ENCODE measurements at regions not wholly inside any gene's neighbourhood (a gene's known extent, or its start where the extent isn't known, plus 50 kb on each side); places are given as distances from the start of the nearest gene placed in this dataset.
"Not testable (repeated sequence)": the region's sequence is repeated elsewhere in the genome, so short reads cannot be mapped to it uniquely, and the experiment has no call there.

DNA sequence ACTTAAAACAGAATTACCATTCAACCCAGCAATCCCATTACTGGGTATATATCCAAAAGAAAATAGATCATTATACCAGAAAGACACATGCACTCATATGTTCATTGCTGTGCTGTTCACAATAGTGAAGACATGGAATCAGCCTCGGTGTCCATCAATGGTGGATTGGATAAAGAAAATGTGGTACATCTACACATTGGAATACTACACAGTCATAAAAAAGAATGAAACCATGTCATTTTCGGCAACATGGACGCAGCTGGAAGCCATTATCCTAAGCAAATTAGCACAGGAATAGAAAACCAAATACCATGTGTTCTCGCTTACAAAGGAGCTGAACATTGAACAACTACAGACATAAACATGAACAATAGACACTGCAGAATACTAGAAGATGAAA lies 244.8 kb upstream of the PROX1 start:
- no peak for DNase-seq

DNA sequence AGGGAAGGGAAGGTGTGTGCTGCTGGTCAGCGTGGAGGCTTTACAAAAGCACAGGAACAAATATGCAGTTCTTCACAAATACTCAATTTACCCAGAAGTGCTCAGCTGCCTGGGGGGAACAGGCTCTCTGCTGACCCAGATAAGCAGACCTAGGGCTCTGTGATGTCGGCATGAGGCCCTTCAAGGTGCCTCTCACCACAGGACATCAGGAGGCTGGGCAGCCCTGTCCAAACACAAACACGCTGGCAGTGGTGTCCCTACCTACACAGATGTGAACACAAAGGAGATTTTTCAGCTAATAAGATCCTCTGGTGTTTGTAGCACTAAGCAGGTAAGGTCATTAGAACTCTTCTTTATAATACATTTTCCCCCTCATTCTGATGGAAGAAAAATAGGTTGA lies 243.0 kb upstream of the PROX1 start:
- DNase-seq = no peak

DNA sequence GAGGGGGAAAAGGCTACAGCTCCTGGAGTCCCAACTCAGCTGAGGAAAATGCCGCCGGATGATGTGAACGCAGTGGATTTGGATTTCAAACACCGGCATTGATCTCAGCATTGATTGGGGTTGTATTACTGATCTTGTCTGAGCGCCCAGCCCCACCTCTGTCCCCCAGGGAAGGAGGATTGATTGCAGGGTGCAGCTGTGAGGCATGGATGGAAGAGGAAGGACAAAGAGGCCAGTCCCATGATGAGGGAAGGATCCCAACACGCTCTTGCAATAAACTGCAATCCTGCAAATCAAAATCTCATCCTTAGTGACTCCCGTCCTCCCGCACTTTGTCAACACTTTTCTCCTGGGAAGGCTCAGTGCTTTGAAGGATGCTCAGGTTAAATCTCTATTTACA lies 242.3 kb upstream of the PROX1 start:
- DNase-seq = no peak

- no peak for DNase-seq
Observed at GRCh38 chr1:213749558-213749957, 238.2 kb upstream of the PROX1 start.

GRCh38 chr1:213750231-213751063 lies 237.3 kb upstream of the PROX1 start:
- DNase-seq = no peak

- no peak for DNase-seq
Observed at GRCh38 chr1:213751064-213751397, 236.7 kb upstream of the PROX1 start.

DNA sequence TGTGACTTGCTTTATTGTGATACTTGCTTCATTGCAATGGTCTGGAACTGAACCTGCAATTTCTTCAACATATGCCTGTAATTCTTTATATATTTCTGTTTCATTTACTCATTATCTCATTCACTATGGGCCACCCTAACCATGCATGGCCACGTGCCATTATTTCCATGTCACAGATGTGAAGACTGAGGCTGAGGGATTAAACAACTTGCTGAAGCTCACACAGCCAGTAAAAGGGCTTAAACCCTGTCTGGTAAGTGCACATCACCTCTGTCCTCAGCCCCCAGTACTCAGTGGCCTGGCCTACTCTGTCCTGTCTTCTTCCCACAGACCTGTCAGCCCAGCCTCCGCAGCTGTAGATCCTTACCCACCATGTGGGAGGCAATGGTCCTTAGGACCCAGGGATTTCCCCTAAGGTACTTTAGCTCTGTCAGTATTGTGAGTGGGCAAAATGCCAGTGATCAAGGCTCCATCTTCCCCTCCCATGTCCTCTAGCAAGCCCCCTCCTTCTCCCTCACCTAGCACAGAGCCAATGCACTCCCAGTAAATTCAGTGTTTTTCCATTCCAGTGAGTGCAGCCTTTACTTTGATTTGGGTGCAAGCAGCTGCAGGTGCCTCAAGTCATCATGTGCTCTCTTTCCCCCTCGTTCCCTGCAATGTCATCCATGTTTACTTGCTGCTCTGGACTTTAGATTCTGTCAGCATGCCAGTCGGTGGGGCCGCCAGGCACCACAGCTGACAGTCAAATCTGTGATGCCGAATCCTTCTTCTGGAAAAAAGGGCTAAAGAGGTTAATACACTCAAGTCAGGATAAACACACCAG lies 228.2 kb upstream of the PROX1 start:
- no peak for DNase-seq

- DNase-seq = peak; percentile 37
Observed at GRCh38 chr1:213761845-213762407, 225.8 kb upstream of the PROX1 start.

- DNase-seq = no peak
Observed at GRCh38 chr1:213767683-213768082, 220.1 kb upstream of the PROX1 start.

DNA sequence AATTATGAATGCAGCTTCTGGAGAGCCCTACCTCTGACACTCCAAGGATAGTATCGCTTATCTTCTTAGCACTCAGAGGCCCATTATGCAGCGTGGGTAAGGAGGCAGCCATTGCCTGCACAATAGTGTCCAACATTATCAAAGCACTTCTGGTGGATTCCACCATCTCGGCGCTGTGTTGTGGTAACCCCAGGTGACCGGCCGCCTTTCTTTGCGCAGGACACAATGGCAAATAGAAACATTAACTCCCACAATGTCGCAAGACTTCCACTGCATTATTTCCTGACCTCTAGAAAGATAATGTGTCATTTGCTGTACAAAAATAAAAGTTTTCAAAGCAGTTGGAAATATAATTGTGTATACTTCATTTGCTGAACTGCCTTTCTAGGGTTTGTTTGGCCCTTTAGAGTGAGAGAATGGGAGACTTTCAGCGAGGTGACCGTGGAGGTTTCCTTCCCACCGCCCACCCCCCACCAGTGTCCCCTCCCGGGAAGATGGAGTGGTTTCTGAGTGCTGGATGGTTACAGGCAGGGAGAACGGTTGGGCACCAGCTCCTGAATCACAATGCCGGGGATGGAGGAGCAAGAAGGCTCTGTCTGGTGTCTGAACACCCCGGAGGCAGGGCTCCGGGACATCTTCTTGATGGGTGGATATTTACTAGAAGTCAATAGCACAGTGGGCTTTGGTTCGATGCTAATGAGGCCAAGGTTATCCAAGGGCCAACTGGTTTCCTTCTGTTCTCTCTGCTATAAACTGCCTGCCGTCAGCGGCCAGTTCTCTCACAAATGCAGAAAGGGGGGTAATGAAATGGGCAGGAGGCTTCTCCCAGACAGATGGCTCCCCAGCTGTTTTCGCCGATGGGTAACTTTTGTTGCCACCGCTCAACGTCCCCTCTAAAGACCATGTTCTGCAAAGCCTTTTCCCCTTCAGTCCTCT lies 215.4 kb upstream of the PROX1 start:
- DNase-seq = no peak

DNA sequence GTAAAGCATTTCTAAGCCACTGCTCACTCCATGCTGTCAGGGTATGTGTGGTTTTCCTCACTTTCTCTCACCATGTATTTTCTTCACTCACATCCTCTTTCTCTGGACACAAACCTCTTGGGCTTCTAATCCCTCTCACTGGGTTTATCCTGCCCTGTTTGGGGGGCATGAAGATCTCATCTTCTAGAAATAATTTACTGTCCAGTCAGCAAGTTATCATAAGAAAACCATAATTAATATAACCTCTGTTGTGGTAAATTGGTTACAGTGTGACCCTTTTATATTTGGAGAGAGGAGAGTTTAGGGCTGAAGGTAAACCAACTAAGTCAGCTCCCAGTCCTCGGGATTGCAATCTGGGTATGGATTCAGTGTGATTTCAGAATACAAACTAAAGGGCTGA lies 213.8 kb upstream of the PROX1 start:
- no peak for DNase-seq

GRCh38 chr1:213776969-213777368 lies 210.8 kb upstream of the PROX1 start:
- DNase-seq = no peak

DNA sequence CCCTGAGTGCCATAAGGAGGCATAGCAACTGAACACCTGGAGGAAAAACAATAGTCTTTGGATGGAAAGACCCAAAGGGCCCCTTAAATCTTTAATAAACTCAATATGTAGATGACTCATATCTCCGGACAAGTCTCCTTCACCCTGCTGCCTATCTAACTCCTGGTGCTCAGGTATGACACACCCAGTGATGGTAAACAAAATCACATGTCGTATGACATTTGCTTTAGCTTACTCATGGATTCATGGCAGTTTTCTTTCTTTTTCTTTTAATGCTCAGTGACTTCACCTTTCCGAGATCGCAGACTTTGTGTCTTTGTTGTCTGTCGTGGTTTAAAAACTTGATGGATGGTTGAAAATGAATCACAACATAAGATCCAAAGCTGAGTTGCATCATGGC lies 208.5 kb upstream of the PROX1 start:
- DNase-seq = no peak

DNA sequence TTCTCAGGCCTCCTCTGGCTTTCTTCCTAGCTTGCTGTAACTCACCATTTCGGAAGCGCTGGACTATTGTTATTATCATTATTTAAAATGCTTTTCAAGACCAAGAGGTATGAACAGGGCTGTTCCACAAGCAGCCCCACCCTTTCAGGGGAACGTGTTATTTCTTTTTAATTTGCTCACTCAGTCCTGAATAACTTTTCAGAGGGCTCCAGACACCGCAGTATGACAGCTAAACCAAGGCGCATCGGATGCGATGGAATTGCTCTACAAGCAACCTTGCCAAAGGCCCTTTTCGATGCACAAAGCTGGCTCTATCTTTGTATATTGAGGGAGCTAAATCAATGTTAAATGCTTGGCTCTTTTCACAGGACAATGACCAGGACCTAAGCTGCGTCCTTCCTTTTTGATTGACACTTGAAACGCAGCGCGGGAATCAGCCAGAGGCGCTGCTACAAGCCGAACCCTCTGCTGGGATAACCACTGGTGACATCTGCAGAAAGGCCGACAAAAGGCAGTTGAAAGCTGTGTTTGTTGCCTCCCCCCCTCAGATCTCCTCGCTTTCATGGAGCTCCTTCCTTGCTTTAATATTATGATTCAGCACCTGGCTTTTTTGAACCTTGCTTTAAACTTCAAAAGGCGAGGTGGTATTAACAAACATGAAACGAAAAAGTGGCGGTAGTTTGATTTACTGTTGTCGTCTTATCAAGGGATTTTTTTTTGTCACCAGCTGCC lies 204.7 kb upstream of the PROX1 start:
- peak; percentile 15 for DNase-seq

- no peak for DNase-seq
Observed at GRCh38 chr1:213783893-213784292, 203.9 kb upstream of the PROX1 start.

GRCh38 chr1:213786683-213787082 lies 201.1 kb upstream of the PROX1 start:
- DNase-seq = no peak

- DNase-seq = no peak
Observed at GRCh38 chr1:213790565-213790964, 197.2 kb upstream of the PROX1 start.

- DNase-seq = no peak
Observed at GRCh38 chr1:213793482-213794067, 194.2 kb upstream of the PROX1 start.

- no peak for DNase-seq
Observed at GRCh38 chr1:213796525-213796924, 191.2 kb upstream of the PROX1 start.

DNA sequence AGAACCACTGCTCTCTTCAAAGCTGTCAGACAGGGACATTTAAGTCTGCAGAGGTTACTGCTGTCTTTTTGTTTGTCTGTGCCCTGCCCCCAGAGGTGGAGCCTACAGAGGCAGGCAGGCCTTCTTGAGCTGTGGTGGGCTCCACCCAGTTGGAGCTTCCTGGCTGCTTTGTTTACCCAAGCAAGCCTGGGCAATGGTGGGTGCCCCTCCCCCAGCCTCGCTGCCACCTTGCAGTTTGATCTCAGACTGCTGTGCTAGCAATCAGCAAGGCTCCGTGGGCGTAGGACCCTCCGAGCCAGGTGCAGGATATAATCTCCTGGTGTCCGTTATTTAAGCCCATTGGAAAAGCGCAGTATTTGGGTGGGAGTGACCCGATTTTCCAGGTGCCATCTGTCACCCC lies 179.5 kb upstream of the PROX1 start:
- not testable (repeated sequence) for DNase-seq

- no peak for DNase-seq
Observed at GRCh38 chr1:213817156-213817555, 170.6 kb upstream of the PROX1 start.

Measured in activated CD4-positive, alpha-beta T cell treated with anti-CD3 and anti-CD28 coated beads, Interleukin-2, amount 50 U/mL, for 1 hour (primary cell).